ENCODE measurements at regions not wholly inside any gene's neighbourhood (a gene's known extent, or its start where the extent isn't known, plus 50 kb on each side); places are given as distances from the start of the nearest gene placed in this dataset.
"Not testable (repeated sequence)": the region's sequence is repeated elsewhere in the genome, so short reads cannot be mapped to it uniquely, and the experiment has no call there.

DNA sequence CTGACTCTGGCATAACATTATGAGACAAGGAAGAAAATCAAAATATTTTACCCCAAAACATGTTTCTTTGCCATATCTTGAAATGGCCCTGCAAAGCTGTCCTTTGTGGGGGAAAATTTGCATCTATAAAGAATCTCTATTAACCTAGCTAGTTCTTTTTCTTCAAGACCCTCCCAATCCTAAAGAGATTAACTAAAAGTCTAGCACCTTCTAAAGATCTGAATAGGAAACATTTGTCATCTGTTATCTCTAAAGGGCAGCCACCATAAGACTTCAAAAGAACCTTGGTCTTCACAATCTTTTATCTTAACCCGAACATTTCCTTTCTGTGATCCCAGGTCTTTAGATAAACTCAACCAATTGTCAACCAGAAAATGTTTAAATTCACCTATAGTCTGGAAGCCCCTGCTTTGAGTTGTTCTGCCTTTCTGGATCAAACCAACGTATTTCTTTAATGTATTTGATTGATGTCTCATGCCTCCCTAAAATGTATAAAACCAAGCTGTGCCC lies 196.9 kb upstream of the ARL4C start:
- not testable (repeated sequence) for DNase-seq (ENCODE audit: low read depth)

DNA sequence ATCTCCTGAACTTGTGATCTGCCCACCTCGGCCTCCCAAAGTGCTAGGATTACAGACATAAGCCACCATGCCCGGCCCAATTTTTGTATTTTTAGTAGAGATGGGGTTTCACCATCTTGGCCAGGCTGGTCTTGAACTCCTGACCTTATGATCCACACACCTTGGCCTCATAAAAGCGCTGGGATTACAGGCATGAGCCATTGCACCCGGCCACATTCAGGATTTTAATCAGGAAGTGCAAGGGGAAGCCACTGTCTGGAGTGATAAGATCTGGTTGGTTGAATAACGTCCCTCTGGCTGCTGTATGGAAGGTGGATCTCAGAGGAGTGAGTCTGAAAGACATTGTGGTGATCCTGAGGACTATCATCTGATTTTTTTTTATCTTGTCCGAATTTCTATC lies 196.3 kb upstream of the ARL4C start:
- DNase-seq (ENCODE audit: low read depth) = not testable (repeated sequence)

DNA sequence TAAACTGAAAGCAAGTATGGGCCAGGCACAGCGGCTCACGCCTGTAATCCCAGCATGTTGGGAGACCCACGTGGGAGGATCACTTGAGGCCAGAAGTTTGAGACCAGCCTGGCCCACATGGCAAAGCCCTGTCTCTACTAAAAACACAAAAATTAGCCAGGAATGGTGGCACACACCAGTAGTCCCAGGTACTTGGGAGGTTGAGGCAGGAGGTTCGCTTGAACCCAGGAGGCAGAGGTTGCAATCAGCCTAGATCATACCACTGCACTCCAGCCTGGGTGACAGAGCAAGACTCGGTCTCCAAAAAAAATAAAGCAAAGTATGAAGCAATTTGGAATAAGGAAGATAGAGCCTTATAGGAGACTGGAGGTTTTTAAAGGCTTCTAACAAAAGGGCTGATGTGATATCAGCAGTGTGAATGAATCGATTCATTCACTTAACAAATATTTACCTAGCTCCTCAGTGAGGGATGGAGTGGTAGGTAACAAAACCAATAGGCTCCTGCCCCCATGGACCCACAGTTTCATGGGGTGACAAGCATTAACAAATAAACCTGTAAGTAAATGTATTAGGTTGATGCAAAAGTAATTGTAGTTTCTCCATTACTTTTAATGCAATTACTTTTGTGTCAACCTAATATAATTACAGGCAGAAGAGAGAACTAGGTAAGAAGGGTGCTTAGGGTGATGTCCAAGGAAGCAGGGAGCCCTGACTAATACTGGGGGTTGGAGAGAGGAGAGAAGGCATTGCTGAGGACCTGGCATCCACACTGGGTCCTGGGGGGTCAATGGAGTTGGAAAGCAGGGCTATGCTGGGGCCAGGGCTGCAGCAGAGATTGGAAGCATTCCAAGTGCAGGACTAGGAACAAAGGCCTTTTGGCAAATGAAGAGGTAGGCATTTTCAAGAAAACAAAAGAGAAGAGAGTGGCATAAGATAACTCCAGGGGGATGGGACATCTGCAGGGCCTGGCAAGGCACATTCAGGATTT lies 195.4 kb upstream of the ARL4C start:
- no peak for DNase-seq (ENCODE audit: low read depth)

DNA sequence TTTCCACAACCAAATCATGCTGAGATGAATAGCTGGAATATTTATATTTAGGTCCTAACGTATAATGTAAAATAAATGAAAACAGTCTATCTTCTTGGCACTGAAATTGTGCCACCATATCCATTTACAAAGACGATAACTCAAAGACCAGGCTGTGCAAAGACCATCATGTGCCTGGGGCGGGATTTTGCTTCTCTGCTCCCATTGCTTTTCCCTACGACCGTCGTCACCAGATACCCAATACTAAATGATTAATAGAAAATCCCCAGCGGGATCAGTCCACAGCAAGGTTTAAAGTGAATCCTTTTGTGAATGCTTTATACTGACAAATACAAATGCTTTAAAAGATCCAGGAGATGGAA lies 194.3 kb upstream of the ARL4C start:
- DNase-seq (ENCODE audit: low read depth) = no peak

DNA sequence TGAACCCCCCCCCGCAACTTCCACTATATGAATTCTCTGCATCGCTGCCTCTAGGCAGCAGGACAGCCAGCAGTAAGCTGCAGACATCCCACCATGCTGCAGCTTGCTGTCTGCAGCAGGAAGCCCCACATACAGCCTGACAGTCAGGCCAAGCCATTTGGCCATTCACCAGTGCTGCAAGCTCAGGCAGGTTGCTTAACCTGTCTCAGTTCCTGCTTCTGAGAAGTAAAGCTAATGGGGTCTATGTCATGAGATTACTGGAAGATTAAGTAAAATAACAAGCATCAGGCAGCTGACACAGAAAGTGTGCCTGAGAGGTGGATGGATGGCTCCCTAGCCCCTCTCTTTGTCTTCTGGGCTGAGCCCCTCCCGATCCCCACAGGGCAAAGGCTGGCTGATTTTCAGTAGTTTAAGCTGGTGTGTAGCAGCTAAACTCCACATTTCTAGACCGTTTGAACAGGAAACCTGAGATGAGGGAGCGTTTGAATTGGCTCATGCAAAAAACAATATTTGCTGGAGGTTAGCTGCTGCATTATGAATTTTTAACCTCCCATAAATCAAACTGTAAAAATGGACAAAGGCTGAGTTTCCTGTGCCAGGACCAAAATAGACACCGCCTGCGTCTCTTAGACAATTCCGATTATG lies 193.8 kb upstream of the ARL4C start:
- no peak for DNase-seq (ENCODE audit: low read depth)

DNA sequence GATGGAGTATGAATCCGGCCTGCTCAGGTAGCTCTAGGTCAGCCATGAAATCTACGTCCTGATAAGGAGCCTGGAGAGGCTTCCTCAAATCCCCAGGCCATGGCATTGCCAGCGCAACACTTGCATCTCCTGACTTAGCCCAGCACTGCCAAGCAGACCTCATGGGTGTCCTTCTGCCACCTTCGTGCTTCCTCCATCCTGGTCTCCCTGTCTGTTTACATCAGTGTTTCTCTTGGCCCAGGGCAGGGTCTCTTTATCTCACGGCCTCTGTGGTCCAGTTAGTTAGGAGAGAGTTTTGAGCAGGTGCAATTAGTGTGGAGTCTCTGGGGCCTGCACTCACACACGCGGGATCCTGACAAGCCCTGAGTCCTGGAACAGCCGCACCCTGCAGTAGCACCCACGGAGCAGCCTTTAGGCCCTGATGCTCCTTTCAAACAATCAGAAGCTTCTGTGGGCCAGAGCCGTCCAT lies 193.1 kb upstream of the ARL4C start:
- no peak for DNase-seq (ENCODE audit: low read depth)

DNA sequence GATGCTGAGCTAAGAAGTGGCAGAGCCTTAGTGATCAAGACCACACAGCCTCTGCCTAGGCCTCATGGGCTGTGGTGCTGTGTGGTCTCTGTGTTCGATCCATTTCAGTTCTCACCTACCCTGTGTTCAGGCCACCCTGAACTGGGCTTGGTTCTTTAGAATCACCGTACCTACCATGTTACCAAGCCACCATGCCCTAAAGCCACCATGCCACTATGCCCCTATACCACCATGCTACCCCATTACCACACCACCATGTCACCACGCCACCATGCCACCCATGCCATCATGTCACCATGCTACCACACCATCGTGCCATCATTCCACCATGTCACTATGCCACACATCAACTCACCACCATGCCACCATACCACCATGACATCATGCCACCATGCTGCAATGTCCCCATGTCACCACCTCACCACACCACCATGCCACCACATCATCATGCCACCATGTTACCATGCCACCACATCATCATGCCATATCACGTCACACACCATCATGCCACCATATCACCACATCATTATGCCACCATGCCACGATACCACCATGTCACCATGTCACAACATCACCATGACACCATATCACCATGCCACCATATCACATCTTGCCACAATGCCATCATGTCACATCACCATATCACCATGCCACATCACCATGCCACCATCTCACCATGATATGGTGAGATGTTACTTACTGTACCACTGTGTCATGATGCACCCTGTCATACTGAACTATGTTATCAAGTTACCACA lies 191.0 kb upstream of the ARL4C start:
- DNase-seq (ENCODE audit: low read depth) = no peak

DNA sequence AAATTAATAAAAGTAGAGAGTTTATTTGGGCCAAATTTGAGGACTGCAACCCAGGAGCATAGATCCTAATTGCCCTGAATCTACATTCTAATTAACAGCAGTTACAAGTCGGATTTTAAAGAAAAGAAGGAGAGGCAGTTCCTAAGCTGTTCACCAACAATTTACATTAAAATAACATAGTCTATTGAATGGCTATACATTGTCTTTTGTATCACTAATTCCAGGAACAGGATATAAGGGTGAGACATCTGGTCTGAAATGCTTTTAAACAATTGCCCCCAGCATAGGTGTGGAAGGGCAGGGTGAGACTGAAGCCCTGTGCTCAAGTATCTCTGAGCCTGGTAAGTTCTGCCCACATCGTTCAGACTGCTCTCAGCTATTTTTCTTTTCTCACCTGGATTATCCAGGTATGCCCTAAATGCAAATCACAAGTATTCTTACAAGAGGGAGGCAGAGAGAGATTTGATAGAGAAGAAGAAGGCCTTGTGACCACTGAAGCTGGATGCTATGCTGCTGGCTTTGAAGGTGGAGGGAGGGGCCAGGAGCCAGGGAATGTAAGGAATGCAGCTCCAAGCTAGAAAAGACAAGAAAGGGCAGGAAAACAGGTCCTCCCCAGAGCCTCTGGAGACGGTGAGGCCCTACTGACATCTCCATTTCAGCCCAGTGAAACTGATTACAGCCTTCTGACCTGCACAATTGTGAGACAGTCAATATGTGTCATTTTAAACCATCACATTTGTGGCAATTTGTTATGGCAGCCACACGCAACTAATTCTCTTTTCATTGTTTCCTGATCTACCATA lies 189.4 kb upstream of the ARL4C start:
- DNase-seq (ENCODE audit: low read depth) = no peak

DNA sequence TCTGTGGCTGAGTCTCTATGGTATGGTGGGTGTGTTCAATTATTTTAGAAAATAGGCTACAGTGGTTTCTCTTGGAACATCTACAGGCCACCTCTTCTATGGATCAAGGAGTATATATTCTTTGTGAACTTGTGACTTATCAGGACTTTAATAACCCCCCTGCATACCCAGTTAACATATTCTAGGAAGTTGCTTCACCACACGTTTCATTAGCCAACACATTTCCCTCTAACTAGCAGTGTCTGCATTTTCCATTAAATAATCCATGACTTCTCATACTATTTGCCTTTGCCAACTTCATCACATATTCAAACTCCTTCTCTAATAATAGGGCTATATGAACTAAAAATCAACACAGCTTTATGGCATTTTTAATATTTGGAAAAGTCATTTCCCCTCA lies 187.6 kb upstream of the ARL4C start:
- no peak for DNase-seq (ENCODE audit: low read depth)

DNA sequence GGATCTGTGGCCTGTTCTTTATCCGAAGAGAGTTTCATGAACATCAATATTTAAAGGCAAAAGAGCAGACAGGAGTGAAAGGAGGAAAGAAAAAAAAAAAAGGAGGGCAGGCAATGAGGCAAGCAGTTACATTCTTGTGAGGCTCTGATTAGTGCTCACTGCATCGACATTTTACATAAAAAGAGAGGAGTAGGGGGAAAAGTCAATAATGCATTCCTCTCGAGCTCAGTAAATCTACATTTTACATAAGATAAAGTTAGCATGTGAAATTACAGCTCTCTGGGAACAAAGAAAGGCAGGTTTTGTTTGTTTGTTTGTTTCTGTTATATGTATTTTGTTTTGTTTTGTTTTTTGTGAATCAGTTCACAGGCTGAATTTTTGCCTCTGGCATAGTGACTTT lies 187.1 kb upstream of the ARL4C start:
- DNase-seq (ENCODE audit: low read depth) = no peak

DNA sequence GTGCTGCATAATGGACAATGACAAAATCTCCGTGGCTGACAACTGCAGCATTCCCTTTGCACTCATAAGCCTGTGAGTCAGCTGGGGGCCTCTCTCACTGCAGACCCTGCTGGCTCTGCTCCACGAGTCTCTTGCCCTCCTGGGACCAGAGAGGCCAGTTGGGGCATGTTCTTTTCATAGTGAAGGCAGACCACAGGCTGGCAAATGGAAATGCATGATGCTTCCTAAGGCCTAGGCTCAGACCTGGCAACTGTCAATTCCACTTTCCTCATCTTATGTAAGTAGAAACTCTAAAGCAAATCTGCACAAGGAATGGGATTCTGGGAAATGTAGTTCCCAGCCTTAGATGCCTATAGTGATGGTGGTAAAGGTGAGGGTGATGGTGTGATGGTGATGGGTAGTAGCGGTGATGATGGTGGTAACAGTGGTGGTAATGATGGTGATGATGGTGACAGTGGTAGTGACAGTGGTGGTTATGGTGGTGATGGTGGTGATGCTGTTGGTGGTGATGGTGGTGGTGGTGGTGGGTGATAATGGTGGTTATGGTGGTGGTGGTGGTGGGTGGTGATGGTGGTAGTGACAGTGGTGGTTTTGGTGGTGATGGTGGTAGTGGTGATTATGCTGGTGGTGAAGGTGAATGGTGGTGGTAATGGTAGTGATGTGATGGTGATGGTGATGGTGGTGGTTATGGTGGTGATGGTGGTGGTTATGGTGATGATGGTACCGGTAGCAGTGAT lies 185.8 kb upstream of the ARL4C start:
- DNase-seq (ENCODE audit: low read depth) = no peak

DNA sequence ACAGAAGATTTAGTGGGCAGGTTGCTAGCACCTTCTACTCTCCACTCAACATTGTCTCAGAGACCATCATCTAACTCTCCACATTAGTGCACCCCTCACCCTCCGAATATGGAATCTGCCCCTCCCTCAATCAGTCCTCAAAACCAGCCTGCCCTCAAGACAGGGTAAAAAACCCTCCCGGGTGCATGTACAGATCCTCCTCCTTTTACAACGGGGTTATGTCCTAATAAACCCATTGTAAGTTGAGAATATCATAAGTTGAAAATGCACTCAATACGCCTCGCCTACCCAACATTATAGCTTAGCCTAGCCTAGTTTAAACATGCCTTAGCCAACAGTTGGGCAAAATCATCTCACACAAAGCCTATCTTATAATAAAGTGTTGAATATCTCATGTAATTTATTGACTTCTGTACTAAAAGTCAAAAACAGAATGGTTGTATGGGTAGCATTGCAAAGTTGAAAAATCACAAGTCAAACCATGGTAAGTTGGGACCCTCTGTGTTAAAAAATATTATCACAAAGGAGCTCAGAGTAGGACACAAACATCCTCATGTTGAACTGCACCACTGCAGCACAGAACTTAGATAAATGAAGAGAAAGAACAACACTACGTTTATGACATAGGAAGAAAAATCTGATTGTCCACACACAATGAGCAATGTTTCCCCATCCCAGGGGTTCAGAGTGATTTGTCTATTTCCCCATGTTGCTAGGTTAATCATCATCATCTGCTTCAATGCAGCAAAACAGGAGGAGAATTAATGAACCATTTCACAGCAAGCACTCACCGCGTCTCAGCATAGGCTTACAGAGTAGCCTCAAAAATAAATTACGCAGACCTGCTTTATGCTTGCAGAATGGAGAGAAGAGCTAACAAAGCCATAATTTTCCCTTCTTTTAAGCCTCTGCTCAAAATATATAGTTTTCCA lies 184.1 kb upstream of the ARL4C start:
- DNase-seq (ENCODE audit: low read depth) = no peak

DNA sequence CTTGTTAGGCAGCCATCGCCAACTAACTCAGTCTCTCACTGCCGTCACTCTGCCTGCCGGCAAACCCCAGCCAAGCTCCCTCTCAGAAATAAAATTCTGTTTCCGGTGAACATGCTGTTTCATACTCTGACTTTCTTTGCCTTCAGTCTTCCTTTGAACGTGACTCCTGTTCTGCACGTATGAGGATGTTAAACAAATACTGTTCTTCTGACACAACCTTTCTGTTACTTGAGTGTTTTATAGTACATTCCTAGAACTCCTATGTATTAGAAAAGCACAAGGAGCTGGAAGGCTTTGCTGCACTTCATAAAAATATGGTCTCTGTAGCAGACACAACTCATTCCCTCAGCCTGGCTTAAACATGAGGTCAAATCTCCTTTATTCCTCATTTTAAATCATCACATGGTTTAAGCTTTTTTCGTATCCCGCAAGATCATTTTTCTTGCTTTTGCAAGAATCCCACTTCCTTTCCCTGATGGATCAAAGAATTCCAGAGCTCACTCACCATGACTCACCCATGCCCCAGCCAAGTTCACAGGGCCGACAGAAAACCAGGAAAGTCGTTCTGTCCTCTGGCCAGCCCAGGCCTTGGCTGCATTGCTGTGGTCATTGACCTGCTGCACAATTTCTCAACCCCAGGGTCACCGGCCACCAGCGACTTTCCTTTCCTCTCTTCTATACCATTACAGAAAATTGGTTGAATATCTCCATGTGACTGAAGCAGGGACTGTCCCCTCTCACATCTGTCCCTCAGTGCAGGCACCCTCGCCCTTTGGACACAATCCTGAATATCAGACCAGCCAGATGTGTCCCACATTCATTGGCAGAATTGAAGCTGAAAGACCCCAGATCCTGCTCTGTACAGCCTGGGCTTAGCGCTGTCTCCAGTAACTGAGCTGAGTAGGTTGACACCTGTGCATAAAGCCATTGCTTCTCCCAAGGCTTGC lies 183.1 kb upstream of the ARL4C start:
- peak; percentile 82 for DNase-seq (ENCODE audit: low read depth)

DNA sequence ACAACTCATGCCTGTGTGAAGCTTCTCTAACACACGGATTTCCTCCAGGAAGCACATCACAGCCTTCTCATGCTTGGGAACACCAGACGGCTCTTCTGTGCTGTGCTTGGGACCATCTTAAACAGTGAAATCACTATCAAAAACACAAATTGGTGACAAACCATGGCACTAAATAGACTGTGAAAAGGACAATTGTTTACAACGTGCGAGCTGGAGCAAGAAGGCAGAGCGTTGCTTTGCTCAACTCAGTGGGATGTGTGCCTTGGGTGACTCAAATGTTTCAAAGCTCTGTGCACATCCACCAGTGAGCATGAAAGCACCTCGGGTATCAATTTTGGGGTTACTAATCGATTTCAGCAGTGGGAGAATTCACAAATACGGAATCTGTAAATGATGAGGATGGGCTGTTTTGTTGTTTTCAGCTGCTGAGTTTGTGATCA lies 182.4 kb upstream of the ARL4C start:
- no peak for DNase-seq (ENCODE audit: low read depth)

DNA sequence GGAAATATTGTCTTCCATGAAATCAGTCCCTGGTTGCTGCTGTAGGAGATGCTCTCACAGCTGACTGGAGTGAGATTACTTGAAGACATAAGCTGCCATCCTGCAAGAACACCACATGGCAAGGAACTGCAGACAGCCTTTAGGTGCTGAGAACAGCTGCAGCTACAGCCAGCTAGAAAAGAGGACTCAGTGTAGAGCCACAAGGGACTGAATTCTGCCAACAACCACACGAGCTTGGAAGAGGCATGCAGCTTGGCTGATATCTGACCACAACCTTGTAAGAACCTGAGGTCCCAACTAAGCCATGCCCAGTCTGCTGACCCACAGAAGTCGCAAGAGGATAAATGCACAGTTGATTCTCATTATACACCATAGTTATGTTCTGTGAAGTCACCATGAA lies 181.8 kb upstream of the ARL4C start:
- no peak for DNase-seq (ENCODE audit: low read depth)

DNA sequence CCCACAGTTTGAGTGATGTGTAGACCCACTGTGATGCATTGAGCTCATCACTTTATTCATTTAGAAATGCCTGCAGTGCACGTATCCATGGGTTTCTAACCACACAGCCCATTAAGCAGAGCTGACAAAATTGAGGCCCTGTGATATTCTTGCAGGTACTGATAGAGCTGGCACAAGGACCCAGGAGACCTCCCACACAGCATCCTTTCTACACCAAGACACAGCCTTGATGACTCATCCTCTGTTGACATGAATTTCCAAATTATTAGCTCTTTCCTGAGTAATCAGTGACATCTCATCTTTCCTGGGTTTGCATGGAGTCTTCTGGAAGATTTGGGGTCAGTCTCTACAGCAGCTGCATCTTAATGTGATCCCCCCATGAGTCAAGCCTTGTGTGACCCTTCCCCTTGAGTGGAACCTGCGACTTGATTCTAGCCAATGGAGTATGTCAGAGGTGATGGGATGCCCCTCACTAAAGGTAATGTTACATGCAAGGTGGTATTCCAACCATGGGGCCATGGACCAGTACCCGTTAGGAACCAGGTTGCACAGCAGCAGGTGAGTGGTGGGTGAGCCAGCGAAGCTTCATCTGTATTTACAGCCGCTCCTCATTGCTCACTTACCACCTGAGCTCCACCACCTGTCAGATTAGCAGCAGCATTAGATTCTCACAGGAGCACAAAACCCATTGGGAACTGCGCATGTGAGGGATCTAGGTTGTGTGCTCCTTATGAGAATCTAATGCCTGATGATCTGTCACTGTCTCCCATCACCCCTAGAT lies 181.1 kb upstream of the ARL4C start:
- DNase-seq (ENCODE audit: low read depth) = no peak

DNA sequence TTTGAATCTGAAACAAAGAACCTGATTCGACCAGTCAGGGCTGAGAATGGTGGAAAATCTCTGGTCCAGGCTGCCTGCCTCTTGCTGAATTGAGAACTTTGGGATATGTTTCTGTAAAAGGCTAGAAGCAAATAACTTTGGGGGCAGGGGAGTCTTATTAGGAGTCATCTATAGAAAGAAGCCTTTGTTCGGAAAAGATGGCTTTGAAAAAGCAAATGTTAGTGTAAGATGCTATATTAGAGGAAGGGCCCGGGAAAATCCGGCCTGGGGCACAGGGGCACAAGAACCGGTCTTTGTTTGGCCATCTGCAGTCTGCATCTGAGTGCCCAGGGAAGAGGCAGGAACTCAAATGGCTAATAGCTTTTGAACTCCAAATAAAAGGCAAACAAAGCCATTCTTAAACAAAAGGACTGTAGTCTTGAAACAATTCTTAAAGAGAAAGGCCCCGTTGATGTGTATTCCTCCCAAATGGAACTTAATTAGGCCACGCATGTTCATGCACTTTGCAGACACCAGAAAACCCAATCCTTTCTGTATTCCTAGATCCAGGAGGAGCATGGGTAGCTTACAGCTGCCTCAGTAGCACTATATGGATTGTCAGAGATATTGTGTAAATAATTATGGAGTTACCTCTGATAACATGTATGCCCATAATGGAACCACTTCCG lies 180.0 kb upstream of the ARL4C start:
- DNase-seq (ENCODE audit: low read depth) = no peak

Measured in non-pigmented ciliary epithelial cell (primary cell).